ENCODE measurements at regions not wholly inside any gene's neighbourhood (a gene's known extent, or its start where the extent isn't known, plus 50 kb on each side); places are given as distances from the start of the nearest gene placed in this dataset.

DNA sequence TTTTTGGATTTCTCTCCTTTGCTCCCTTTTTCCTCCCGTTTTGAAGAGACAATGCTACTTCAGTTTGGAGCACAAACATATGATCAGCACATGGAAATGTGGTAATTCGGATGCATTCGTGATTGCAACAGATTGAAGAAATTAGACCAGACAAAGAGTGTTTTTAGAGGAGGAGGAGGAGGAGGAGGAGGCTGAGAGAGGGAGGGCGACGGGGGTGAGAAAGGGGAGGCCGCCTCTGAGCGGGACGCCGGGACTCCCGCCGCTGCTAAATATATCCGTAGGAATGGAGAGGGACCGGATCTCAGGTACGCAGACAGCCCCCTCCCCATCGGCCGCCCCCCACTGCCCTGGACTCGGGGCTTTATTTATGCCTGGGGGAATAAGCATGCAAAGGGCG is 179.3 kb downstream of the SEC14L1 start (continued):
- TF ChIP-seq, protein P1, sequence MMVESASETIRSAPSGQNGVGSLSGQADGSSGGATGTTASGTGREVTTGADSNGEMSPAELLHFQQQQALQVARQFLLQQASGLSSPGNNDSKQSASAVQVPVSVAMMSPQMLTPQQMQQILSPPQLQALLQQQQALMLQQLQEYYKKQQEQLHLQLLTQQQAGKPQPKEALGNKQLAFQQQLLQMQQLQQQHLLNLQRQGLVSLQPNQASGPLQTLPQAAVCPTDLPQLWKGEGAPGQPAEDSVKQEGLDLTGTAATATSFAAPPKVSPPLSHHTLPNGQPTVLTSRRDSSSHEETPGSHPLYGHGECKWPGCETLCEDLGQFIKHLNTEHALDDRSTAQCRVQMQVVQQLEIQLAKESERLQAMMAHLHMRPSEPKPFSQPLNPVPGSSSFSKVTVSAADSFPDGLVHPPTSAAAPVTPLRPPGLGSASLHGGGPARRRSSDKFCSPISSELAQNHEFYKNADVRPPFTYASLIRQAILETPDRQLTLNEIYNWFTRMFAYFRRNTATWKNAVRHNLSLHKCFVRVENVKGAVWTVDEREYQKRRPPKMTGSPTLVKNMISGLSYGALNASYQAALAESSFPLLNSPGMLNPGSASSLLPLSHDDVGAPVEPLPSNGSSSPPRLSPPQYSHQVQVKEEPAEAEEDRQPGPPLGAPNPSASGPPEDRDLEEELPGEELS (CRISPR knock-in tag; IDR thresholded peaks at IDR 0.05) = no peak
- TF ChIP-seq, protein P2, sequence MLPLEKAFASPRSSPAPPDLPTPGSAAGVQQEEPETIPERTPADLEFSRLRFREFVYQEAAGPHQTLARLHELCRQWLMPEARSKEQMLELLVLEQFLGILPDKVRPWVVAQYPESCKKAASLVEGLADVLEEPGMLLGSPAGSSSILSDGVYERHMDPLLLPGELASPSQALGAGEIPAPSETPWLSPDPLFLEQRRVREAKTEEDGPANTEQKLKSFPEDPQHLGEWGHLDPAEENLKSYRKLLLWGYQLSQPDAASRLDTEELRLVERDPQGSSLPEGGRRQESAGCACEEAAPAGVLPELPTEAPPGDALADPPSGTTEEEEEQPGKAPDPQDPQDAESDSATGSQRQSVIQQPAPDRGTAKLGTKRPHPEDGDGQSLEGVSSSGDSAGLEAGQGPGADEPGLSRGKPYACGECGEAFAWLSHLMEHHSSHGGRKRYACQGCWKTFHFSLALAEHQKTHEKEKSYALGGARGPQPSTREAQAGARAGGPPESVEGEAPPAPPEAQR (CRISPR knock-in tag; IDR thresholded peaks at IDR 0.05) = no peak
- TF ChIP-seq ZNF416 (CRISPR knock-in tag; IDR thresholded peaks at IDR 0.05) (no peak), NR2C2 (CRISPR knock-in tag; IDR thresholded peaks at IDR 0.05) (no peak), EMX1 (CRISPR knock-in tag; IDR thresholded peaks at IDR 0.05) (no peak), JAZF1 (CRISPR knock-in tag; IDR thresholded peaks at IDR 0.05) (no peak), FOXK1 (CRISPR knock-in tag; IDR thresholded peaks at IDR 0.05) (no peak), ESRRA (CRISPR knock-in tag; IDR thresholded peaks at IDR 0.05; ENCODE audit: borderline replicate concordance) (no peak), ATF1 (CRISPR knock-in tag; IDR thresholded peaks at IDR 0.05) (no peak), MYBL2 (CRISPR knock-in tag; IDR thresholded peaks at IDR 0.05) (no peak)

DNA sequence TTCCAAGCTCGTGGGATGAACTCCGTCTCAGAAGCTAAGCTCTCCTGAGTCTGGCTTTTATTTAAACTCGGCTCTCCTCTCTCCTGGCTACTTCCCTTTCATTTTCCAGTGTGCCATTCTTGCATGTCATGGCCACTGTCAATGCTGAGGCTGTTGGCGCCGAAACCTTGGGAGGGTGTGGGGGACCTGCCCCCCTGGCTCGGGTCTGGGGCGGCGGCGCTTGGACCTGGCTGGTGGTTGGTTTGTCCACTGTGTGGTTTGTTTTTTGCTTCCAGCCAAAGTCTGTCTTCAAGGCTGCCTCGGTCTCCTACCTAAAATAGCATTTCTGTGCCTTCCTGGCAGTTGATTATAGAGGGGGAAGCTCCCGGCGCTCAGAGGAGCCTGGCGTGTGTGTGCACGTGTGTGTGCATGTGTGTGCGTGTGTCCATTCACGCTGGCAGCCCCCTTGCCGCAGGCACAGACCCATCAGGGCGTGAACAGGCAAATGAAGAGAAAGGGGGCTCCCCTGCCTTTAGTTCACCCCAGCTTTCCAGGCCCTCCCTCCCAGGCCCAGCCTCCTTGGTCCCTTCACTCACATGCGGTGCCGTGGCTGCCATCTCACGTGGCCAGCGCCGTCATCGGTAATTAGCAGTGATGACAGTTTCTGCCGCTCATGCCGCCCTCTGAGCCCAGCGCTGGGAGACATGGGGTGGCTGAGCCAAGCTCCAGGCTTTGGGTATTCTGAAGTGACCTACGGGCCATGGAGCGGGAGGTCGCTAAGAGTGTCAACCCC is 179.9 kb downstream of the SEC14L1 start:
- Mint-ChIP-seq H3K27ac (no peak overlapping the region), H3K27me3 (ENCODE audit: low read depth) (no peaks in the 10 kb centered on the region), H3K4me3 (no peak overlapping the region), H3K9me3 (no peaks in the 10 kb centered on the region), H3K36me3 (no peaks in the 10 kb centered on the region), H3K4me1 (peaks cover 61% of the 10 kb centered on the region)
- peak; percentile 7 for DNase-seq (ENCODE audit: low spot score)
- CTCF ChIA-PET = no interaction called here
- no peak for TF ChIP-seq TCF7 (CRISPR knock-in tag; IDR thresholded peaks at IDR 0.05; ENCODE audit: low read depth)
- TF ChIP-seq, protein P3, sequence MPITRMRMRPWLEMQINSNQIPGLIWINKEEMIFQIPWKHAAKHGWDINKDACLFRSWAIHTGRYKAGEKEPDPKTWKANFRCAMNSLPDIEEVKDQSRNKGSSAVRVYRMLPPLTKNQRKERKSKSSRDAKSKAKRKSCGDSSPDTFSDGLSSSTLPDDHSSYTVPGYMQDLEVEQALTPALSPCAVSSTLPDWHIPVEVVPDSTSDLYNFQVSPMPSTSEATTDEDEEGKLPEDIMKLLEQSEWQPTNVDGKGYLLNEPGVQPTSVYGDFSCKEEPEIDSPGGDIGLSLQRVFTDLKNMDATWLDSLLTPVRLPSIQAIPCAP (CRISPR knock-in tag; IDR thresholded peaks at IDR 0.05) = no peak
- TF ChIP-seq, protein P4, sequence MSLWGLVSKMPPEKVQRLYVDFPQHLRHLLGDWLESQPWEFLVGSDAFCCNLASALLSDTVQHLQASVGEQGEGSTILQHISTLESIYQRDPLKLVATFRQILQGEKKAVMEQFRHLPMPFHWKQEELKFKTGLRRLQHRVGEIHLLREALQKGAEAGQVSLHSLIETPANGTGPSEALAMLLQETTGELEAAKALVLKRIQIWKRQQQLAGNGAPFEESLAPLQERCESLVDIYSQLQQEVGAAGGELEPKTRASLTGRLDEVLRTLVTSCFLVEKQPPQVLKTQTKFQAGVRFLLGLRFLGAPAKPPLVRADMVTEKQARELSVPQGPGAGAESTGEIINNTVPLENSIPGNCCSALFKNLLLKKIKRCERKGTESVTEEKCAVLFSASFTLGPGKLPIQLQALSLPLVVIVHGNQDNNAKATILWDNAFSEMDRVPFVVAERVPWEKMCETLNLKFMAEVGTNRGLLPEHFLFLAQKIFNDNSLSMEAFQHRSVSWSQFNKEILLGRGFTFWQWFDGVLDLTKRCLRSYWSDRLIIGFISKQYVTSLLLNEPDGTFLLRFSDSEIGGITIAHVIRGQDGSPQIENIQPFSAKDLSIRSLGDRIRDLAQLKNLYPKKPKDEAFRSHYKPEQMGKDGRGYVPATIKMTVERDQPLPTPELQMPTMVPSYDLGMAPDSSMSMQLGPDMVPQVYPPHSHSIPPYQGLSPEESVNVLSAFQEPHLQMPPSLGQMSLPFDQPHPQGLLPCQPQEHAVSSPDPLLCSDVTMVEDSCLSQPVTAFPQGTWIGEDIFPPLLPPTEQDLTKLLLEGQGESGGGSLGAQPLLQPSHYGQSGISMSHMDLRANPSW (CRISPR knock-in tag; conservative IDR thresholded peaks at IDR 0.05; ENCODE audit: low read depth) = no peak
- ATAC-seq = no peak
- POLR2A ChIA-PET = no interaction called here

DNA sequence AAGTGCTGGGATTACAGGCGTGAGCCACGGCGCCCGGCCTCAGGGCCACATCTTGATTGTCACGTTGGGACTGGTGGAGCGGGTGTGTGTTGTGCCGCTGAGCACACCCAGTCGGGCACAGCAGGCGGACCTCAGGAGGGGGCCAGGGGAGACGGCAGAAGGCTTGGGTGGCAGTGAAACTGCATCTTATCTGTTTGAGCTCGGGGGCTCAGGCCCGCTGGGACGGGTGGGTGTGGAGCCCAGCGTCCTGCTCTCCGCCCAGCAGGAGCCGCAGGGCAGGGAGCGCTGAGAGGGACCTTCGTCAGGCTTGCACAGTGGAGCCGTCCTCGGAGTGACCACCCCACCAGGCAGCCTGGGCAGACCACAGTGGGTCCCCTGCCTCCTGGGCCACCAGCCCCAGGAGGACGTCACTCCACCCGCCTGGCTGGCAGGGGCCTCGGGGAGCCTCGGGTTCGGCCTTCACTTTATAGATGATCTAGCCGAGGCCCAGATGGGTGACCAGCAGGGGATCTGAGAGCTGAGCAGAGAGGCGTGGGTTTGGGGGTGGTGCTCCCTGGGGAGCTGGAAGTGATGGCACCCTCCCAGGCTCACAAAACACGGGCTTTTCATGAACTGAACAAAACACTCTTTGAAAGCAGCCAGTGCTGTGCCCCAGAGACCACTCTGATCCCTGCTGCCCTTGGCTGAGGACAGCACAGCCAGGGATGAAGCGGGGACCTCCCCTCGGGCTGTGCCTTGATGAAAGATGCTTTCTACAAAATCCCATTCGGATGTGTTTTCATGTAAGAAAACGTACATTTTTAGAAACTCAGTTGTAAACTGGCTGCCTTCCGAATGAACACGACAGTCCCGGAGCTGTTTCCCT is 181.1 kb downstream of the SEC14L1 start:
- Mint-ChIP-seq H3K27me3 (ENCODE audit: low read depth) (no peaks in the 10 kb centered on the region), H3K27ac (peak overlapping the region; percentile 78), H3K9me3 (no peaks in the 10 kb centered on the region), H3K36me3 (no peaks in the 10 kb centered on the region; the same call in 1 of the 2 replicates), H3K4me3 (no peak overlapping the region), H3K4me1 (peaks cover 49% of the 10 kb centered on the region)
- POLR2A ChIA-PET = no interaction called here
- ATAC-seq = no peak
- CTCF ChIA-PET = interaction anchor here (0.6 to 2.1 kb wide), 4 partner anchors 8 to 108 kb away, joined by 3 to 5 read pairs (median 3); no protein-coding TSS in a partner anchor
- peak; percentile 5 for DNase-seq (ENCODE audit: low spot score)
- no peak for TF ChIP-seq ZNF121 (CRISPR knock-in tag; IDR thresholded peaks at IDR 0.05)
- TF ChIP-seq, protein P5, sequence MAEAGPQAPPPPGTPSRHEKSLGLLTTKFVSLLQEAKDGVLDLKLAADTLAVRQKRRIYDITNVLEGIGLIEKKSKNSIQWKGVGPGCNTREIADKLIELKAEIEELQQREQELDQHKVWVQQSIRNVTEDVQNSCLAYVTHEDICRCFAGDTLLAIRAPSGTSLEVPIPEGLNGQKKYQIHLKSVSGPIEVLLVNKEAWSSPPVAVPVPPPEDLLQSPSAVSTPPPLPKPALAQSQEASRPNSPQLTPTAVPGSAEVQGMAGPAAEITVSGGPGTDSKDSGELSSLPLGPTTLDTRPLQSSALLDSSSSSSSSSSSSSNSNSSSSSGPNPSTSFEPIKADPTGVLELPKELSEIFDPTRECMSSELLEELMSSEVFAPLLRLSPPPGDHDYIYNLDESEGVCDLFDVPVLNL (CRISPR knock-in tag; IDR thresholded peaks at IDR 0.05; ENCODE audit: borderline replicate concordance, low read depth) = no peak
- TF ChIP-seq, protein P6, sequence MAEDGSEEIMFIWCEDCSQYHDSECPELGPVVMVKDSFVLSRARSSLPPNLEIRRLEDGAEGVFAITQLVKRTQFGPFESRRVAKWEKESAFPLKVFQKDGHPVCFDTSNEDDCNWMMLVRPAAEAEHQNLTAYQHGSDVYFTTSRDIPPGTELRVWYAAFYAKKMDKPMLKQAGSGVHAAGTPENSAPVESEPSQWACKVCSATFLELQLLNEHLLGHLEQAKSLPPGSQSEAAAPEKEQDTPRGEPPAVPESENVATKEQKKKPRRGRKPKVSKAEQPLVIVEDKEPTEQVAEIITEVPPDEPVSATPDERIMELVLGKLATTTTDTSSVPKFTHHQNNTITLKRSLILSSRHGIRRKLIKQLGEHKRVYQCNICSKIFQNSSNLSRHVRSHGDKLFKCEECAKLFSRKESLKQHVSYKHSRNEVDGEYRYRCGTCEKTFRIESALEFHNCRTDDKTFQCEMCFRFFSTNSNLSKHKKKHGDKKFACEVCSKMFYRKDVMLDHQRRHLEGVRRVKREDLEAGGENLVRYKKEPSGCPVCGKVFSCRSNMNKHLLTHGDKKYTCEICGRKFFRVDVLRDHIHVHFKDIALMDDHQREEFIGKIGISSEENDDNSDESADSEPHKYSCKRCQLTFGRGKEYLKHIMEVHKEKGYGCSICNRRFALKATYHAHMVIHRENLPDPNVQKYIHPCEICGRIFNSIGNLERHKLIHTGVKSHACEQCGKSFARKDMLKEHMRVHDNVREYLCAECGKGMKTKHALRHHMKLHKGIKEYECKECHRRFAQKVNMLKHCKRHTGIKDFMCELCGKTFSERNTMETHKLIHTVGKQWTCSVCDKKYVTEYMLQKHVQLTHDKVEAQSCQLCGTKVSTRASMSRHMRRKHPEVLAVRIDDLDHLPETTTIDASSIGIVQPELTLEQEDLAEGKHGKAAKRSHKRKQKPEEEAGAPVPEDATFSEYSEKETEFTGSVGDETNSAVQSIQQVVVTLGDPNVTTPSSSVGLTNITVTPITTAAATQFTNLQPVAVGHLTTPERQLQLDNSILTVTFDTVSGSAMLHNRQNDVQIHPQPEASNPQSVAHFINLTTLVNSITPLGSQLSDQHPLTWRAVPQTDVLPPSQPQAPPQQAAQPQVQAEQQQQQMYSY (CRISPR knock-in tag; IDR thresholded peaks at IDR 0.05) = no peak
- TF ChIP-seq, protein P7, sequence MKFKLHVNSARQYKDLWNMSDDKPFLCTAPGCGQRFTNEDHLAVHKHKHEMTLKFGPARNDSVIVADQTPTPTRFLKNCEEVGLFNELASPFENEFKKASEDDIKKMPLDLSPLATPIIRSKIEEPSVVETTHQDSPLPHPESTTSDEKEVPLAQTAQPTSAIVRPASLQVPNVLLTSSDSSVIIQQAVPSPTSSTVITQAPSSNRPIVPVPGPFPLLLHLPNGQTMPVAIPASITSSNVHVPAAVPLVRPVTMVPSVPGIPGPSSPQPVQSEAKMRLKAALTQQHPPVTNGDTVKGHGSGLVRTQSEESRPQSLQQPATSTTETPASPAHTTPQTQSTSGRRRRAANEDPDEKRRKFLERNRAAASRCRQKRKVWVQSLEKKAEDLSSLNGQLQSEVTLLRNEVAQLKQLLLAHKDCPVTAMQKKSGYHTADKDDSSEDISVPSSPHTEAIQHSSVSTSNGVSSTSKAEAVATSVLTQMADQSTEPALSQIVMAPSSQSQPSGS (CRISPR knock-in tag; IDR thresholded peaks at IDR 0.05; ENCODE audit: borderline replicate concordance, low read depth) = no peak
- TF ChIP-seq ZBTB21 (CRISPR knock-in tag; IDR thresholded peaks at IDR 0.05; ENCODE audit: borderline replicate concordance) = no peak

Data from WTC11 (cell line).